ENCODE measurements at regions not wholly inside any gene's neighbourhood (a gene's known extent, or its start where the extent isn't known, plus 50 kb on each side); places are given as distances from the start of the nearest gene placed in this dataset.

GRCh38 chr16:79715061-79715460 lies 114.5 kb upstream of the MAF start:
- peak overlapping the region in 4 of 5 donors; percentile 0 to 63 (median 46) for H3K27ac ChIP-seq

GRCh38 chr16:79714440-79714839 lies 113.9 kb upstream of the MAF start:
- Histone ChIP-seq H3K4me1 (peaks cover 10 to 34% (median 21%) of the 10 kb centered on the region in 4 donors), H3K27ac (peak overlapping the region in 2 of 5 donors; percentile 49 to 63), H3K27me3 (no peaks in the 10 kb centered on the region), H3K36me3 (no peaks in the 10 kb centered on the region), H3K4me3 (no peak overlapping the region), H3K9me3 (no peaks in the 10 kb centered on the region)
- intact Hi-C loops (cut with DNase I; ENCODE audit: low total_unique reads): no loop called here
- WGBS, 5 donors: 44 to 79% (median 50%) methylated on average over 1 of the region's 1 CpG
- DNase-seq: no peak
- no peak for TF ChIP-seq POLR2A (IDR thresholded peaks at IDR 0.05)
- no peak for TF ChIP-seq POLR2AphosphoS5 (IDR thresholded peaks at IDR 0.05)
- TF ChIP-seq EP300 (IDR thresholded peaks at IDR 0.05): no peak
- no peak for TF ChIP-seq CTCF (IDR thresholded peaks at IDR 0.05)

More at GRCh38 chr16:79715061-79715460, 114.5 kb upstream of the MAF start:
- peak in 1 of 2 donors; percentile 45 for DNase-seq
- Histone ChIP-seq H3K9me3 (no peaks in the 10 kb centered on the region), H3K4me1 (peaks cover 10 to 34% (median 21%) of the 10 kb centered on the region in 4 donors), H3K36me3 (no peaks in the 10 kb centered on the region), H3K4me3 (no peak overlapping the region), H3K27me3 (no peaks in the 10 kb centered on the region)
- 25 to 33% (median 28%) methylated on average over 4 of the region's 4 CpGs for WGBS, 5 donors
- TF ChIP-seq CTCF (IDR thresholded peaks at IDR 0.05) (no peak), POLR2AphosphoS5 (IDR thresholded peaks at IDR 0.05) (no peak), POLR2A (IDR thresholded peaks at IDR 0.05) (no peak), EP300 (IDR thresholded peaks at IDR 0.05) (no peak)
- intact Hi-C loops (cut with DNase I; ENCODE audit: low total_unique reads): no loop called here

GRCh38 chr16:79713609-79714309 lies 113.2 kb upstream of the MAF start:
- peaks cover 10 to 34% (median 21%) of the 10 kb centered on the region in 4 donors for H3K4me1 ChIP-seq
- WGBS, 5 donors: 70 to 90% (median 84%) methylated on average over 6 of the region's 6 CpGs
- intact Hi-C loops (cut with DNase I; ENCODE audit: low total_unique reads): no loop called here

GRCh38 chr16:79712276-79712675 lies 111.7 kb upstream of the MAF start:
- 68 to 85% (median 72%) methylated on average over 4 of the region's 4 CpGs for WGBS, 5 donors
- no peak overlapping the region for H3K27ac ChIP-seq
- H3K4me3 ChIP-seq: no peak overlapping the region
- no peaks in the 10 kb centered on the region for H3K9me3 ChIP-seq
- peaks cover 11 to 38% (median 25%) of the 10 kb centered on the region in 4 donors for H3K4me1 ChIP-seq
- H3K27me3 ChIP-seq: no peaks in the 10 kb centered on the region
- TF ChIP-seq CTCF (IDR thresholded peaks at IDR 0.05) (no peak), POLR2AphosphoS5 (IDR thresholded peaks at IDR 0.05) (no peak), POLR2A (IDR thresholded peaks at IDR 0.05) (no peak), EP300 (IDR thresholded peaks at IDR 0.05) (no peak)
- intact Hi-C loops (cut with DNase I; ENCODE audit: low total_unique reads): no loop called here
- H3K36me3 ChIP-seq: no peaks in the 10 kb centered on the region
- DNase-seq: no peak

More at GRCh38 chr16:79713609-79714309, 113.2 kb upstream of the MAF start:
- H3K27me3 ChIP-seq: no peaks in the 10 kb centered on the region
- no peaks in the 10 kb centered on the region for H3K36me3 ChIP-seq
- no peak for DNase-seq
- TF ChIP-seq CTCF (IDR thresholded peaks at IDR 0.05): no peak
- TF ChIP-seq POLR2A (IDR thresholded peaks at IDR 0.05): no peak
- TF ChIP-seq EP300 (IDR thresholded peaks at IDR 0.05): no peak
- no peak for TF ChIP-seq POLR2AphosphoS5 (IDR thresholded peaks at IDR 0.05)
- no peaks in the 10 kb centered on the region for H3K9me3 ChIP-seq
- H3K27ac ChIP-seq: no peak overlapping the region
- no peak overlapping the region for H3K4me3 ChIP-seq
